ENCODE measurements at regions not wholly inside any gene's neighbourhood (a gene's known extent, or its start where the extent isn't known, plus 50 kb on each side); places are given as distances from the start of the nearest gene placed in this dataset.

DNA sequence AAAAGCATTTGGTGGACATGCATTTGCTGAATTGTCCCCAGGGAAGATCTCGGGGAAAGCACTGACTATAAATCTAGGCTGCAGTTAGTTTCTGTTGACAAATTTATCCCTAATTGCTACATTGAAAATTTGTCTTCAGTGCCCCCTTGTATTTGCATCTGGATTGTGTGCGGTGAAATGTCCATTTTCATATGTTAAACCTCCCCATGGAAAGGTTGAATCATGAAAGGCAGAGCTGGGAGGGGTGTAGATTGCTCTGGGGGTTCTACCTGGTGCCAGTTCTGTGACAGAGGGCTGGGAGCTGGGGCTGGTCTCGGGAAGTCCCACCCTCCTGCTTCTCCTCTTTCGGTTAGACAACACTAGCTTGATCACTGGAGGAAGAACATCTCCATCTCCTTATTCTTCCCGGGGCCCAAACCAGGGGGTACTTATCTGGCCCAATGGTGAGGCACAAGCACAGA is 101.9 kb downstream of the GADD45G start:
- TF ChIP-seq ZNF792 (tag by site-specific recombination; IDR thresholded peaks at IDR 0.05) (no peak), ZBTB20 (tag by site-specific recombination; IDR thresholded peaks at IDR 0.05) (no peak), ZNF76 (tag by site-specific recombination; IDR thresholded peaks at IDR 0.05; ENCODE audit: borderline replicate concordance, low read depth) (no peak), ZNF707 (tag by site-specific recombination; IDR thresholded peaks at IDR 0.05) (no peak), ZNF341 (tag by site-specific recombination; IDR thresholded peaks at IDR 0.05; ENCODE audit: low read depth) (no peak), ZNF701 (tag by site-specific recombination; IDR thresholded peaks at IDR 0.05) (no peak), ZEB2 (tag by site-specific recombination; IDR thresholded peaks at IDR 0.05) (no peak), ZNF302 (tag by site-specific recombination; IDR thresholded peaks at IDR 0.05; ENCODE audit: low read depth) (no peak)
- TF ChIP-seq, protein P1, sequence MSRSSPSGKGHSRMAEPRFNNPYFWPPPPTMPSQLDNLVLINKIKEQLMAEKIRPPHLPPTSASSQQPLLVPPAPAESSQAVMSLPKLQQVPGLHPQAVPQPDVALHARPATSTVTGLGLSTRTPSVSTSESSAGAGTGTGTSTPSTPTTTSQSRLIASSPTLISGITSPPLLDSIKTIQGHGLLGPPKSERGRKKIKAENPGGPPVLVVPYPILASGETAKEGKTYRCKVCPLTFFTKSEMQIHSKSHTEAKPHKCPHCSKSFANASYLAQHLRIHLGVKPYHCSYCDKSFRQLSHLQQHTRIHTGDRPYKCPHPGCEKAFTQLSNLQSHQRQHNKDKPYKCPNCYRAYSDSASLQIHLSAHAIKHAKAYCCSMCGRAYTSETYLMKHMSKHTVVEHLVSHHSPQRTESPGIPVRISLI (tag by site-specific recombination; IDR thresholded peaks at IDR 0.05): no peak
- TF ChIP-seq, protein P2, sequence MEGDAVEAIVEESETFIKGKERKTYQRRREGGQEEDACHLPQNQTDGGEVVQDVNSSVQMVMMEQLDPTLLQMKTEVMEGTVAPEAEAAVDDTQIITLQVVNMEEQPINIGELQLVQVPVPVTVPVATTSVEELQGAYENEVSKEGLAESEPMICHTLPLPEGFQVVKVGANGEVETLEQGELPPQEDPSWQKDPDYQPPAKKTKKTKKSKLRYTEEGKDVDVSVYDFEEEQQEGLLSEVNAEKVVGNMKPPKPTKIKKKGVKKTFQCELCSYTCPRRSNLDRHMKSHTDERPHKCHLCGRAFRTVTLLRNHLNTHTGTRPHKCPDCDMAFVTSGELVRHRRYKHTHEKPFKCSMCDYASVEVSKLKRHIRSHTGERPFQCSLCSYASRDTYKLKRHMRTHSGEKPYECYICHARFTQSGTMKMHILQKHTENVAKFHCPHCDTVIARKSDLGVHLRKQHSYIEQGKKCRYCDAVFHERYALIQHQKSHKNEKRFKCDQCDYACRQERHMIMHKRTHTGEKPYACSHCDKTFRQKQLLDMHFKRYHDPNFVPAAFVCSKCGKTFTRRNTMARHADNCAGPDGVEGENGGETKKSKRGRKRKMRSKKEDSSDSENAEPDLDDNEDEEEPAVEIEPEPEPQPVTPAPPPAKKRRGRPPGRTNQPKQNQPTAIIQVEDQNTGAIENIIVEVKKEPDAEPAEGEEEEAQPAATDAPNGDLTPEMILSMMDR (tag by site-specific recombination; IDR thresholded peaks at IDR 0.05): no peak
